ENCODE measurements at regions not wholly inside any gene's neighbourhood (a gene's known extent, or its start where the extent isn't known, plus 50 kb on each side); places are given as distances from the start of the nearest gene placed in this dataset.

DNA sequence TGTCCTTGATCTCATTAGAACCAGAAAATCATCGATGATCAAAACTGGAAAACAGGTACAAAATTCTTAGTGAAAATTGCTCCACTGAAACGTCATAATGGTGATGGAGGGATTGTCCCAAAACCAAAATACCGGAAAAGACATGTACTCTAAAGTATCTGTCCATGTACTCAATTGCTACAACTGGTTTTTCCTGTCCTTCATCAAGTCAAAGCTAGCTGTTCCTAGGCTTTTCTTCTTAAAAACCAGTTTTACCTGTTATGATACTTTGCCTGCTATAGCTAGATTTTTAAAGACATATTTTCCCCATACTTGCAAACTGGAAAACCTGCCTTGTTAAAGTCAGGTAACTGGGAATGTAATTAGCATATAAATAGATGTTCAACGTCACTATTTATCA is 50.5 kb upstream of the LRRC1 start:
- DNase-seq, result no peak

GRCh38 chr6:53741034-53741823 is 53.6 kb upstream of the LRRC1 start:
- peak; percentile 54 for DNase-seq

- DNase-seq, result no peak
These were observed 57.1 kb upstream of the LRRC1 start for GRCh38 chr6:53737746-53738145.

DNA sequence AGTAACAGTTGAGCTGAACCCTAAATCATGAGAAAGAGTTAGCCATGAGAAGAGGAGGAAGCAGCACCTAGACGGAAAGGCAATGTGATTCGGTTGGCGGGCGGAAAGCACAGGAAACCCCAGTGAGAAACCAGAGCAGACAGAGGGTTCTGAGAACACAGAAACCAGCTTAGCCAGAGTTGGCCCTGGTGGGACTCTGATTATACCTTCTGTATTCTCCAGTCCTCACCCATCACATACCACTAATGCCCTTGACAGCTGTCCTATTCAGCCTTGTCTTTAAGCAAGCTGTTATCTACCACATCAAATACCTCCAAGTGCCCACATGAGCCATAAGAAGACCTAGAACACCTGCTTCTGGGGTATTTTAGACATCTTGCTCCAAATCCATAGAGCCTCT is 58.9 kb upstream of the LRRC1 start:
- no peak for DNase-seq

DNA sequence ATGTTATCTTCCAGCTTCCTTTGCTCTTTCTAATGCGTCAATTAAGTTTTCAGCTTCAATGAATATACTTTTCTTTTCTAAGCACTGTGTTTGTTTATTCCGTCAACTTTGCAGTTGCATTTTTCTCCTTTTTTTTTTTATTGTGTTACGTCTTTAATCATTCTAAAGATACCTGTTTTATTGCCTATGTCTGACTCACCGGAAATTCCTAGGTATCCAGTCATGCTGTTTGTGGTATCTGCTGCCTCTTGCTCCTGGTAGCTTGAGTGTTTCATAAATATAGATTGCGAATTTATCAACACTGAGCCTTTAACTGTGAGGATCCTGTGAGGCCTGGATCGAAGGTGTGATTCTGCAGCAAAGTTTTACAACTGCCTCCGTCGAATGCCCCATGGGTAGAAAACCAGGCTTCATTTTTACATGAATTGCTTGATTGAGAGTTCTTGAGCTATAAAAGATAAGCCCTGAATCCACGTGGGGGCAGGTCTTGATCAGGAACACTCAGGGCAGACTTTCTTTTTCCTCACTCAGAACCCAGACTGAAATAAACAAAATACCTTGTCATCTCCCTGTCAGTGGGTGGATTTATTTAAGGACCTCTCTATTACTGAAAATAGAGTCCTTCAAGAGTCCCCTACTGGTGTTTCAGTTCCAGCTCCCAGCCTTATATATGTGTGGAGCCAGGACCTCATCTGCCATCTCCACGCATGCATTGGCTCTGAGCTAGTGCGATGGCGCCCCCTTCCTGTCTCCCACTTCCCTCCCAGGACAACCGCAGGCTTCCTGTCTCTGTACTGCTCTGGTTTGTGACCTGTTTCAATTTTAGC is 60.1 kb upstream of the LRRC1 start:
- peak; percentile 29 for DNase-seq

- no peak for DNase-seq
These were observed 62.8 kb upstream of the LRRC1 start for GRCh38 chr6:53731866-53732636.

- DNase-seq, result no peak
These were observed 64.0 kb upstream of the LRRC1 start for GRCh38 chr6:53730767-53731166.

- peak; percentile 51 for DNase-seq
These were observed 63.1 kb upstream of the KLHL31 start for GRCh38 chr6:53728570-53729194.

DNA sequence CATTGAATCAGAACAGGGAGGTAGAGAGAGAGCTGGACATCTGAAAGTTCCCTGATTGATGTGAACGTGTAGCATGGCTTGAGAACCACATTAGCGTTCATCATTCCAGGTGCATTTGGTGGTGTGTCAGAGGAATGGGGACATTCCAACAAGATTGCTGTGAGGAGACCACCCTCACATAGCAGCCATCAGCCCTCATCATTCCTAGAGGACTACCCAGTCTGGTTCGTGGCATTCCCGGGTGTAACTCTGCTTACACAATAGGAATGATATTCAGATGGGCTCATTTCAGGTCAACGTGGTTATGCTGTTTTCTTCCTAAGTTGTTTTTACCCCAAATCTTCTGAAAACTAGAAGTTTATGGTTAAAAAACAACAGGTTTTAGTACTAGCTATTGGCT is 62.2 kb upstream of the KLHL31 start:
- no peak for DNase-seq

DNA sequence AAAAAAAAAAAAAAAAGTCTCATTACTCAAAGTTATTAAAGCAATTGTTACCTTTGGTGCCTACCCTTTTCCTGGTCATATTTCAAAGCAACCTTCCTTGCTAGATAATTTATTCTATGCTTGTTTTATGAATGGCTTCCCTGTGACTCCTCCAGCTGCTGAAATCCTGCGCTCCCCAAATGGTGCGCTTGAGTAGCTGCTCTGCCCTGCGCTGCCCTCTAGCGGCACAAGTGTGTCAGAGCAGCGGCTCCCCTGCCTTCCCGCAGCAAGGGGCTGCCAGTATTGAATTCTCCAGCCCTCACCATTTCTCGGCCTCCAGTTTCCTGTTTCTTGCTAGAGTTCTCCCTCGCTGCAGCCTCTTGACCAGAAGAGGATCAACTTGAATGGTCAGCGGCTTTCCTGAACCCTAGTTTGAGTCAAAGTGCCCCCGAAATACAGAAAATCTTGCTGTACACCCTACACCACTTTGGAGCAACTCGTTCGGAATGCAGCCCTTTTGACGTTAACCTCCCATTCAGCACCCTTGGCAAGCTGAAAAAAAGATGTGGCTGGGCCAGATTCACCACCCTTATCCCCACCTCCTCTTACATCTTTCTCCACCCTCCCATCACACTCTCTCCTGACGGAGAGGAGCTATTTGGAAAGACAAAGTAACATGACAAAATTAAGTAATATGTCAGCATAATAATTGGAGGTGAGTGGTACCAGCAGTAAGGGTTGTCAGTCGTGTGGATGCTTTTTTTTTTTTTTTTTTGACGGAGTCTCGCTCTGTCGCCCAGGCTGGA is 60.4 kb upstream of the KLHL31 start:
- peak; percentile 83 for DNase-seq

- no peak for DNase-seq
These were observed 58.9 kb upstream of the KLHL31 start for GRCh38 chr6:53724501-53724900.

GRCh38 chr6:53723331-53723730 is 57.8 kb upstream of the KLHL31 start:
- no peak for DNase-seq

- DNase-seq, result no peak
These were observed 56.2 kb upstream of the KLHL31 start for GRCh38 chr6:53721766-53722165.

- peak; percentile 37 for DNase-seq
These were observed 53.3 kb upstream of the KLHL31 start for GRCh38 chr6:53718597-53719460.

DNA sequence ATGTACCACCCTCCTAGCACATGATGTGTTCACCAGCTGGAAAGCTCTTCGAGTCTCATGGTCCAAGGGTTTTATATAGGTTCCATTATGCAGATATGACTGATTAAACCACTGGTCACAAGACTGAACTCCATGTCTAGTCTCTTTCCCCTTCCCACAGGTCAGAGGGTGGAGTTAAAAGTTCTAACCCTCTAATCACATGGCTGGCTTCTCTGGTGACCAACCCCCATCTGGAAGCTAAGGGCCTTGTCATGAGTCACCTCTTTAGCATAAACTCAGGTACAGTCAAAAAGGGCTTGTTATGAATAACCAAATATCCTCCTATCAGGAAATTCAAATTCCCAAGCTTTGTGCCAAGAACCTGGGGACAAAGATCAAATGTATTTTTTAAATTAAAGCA is 52.0 kb upstream of the KLHL31 start:
- DNase-seq, result no peak

DNA sequence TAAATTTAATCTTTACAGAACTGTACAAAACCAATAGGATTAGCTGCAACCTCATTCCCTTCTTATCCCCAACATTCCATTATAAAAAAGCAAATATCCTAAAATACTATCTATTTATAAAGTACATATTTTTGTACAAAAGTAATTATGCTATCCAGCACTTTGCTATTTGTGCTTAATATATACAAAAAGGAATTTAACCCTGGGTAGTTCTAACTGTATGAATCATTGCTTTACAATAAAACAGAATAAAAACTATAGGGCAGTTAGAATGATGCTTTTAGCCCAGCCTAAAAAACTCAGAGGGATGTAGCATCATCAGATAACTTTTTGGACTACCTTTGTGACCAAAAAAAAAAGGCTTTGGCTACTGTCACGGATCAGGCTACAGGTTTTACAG is 49.9 kb upstream of the KLHL31 start:
- DNase-seq, result no peak
